NCI-H2029 treated with DMSO at 0.1 percent for 48 hours (cell line): ENCODE measurements at regions not wholly inside any gene's neighbourhood (a gene's known extent, or its start where the extent isn't known, plus 50 kb on each side); places are given as distances from the start of the nearest gene placed in this dataset.

Experiments used
- DNase-seq: peaks from one replicate; lab custom pipeline; 2025; lab: John Stamatoyannopoulos, UW

DNA sequence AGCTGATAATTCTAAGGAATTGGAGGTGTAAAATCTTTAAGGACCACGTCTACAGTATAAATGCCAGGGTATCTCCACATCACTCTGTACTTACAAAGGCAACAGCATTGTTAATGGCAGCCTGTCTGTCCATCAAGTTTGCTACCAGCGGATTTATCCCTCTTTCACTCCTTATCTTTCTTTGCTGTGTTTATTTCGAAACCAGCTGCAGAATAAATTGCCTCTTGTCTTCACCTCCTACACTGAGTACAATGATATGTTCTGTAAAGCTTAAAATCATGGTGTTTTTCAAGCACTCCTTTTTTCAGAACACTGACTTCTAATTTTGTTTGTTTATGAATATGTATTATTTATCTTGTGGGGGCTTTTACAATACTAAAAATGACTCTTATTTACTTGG lies 1088.1 kb downstream of the NR2F1-AS1 start:
- DNase-seq = no peak

DNA sequence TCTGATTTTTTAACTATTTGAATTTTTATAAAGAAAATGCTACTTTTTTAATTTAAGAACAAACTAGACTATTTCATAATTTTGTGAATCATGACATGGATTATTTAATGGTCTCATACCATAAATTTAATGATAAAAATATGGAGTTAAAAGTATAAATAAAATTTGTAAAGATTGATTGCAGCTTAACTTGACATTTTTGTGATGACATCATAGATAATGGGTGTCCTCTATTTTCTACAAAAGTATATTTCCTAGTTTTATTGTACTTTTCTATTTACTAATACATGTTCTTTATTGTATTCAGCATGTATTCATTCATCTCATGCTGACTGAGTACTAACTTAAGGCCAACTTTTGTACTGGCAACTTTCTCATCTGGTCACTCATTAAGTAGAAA lies 1096.5 kb downstream of the NR2F1-AS1 start:
- DNase-seq = no peak

DNA sequence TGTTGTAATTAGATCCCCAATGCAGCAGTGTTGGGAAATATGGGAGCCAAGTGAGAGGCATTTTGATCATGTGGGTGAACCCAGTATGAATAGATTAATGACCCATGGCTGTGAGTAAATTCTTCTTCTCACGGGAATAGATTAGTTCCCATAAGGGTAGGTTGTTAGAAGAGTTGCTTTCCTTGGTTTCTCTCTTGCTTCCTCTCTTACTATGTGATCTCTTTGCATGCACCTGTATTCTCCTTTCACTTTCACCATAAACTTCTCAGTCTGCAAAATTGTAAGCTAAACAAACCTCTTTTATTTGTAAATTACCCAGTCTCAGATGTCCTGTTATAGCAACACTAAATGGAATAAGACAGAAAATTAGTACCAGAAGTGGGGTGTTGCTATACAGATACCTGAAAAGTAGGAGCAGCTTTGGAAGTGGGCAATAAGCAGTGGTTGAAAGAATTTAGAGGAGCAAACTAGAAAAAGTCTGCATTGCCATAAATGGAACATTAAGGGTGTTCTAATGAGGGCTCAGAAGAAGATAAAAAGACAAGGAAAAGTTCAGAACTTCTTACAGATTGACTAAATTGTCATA lies 1090.0 kb upstream of the ARRDC3 start:
- DNase-seq = no peak

DNA sequence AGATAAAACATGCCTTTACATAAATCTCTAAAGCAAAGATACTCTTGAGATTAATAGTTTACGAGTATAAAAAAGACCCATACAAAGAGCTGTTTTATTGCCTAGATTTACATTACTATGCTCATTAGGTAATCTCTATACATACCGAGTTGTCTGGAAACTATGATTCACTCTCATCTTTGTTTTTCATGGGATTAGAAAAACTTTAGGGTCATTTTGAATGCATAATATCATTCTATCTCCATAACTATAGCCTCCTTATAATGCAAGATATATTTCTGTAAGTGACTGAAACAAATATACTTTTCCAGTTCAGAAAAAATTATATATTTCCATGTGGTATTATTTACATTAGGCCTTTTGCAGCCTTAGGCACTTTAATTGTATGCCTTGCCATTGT lies 1088.7 kb upstream of the ARRDC3 start:
- DNase-seq = no peak

- no peak for DNase-seq
Observed at GRCh38 chr5:92470770-92471169, 1087.7 kb upstream of the ARRDC3 start.

GRCh38 chr5:92468295-92468694 lies 1085.2 kb upstream of the ARRDC3 start:
- DNase-seq = no peak

GRCh38 chr5:92467695-92468094 lies 1084.6 kb upstream of the ARRDC3 start:
- DNase-seq = no peak

DNA sequence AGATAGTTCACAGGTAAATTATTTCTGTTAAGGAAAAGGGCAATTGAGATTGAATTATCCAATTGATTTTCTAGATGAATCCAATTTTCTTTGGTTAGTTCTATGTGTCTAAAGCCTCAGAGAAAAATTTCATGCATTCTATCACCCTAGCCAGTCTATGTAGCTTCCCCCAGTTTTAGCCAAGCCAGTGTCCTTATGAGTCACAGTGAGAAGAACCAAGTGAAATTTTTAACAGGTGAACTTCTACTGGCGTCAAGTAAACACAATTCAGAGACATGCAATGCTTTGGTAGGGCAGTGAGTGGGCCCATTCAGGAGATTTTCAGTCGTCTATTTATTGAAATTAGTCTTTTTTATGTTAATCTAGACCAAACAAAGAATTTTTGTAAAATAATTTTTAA lies 1077.4 kb upstream of the ARRDC3 start:
- DNase-seq = no peak

- DNase-seq = no peak
Observed at GRCh38 chr5:92459654-92460053, 1076.5 kb upstream of the ARRDC3 start.

DNA sequence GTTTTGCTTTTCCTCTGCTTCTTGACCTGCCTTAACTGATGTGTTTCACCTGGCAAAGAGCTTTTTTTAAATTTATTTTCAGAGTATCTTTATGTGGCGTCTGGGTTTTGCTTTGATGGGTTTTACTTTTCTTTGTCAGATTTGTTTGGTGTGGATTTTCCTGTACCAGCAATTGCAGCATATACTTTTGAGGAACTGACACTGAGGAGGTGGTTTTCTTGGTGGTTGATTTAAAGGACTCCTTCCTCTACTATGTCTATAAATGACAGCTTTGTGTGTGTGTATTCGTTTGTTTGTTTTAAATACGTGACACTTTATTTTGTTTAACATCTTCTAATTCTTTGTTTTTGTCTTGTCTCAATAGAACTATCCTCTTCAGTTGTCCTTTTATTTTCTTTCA lies 1071.9 kb upstream of the ARRDC3 start:
- no peak for DNase-seq

GRCh38 chr5:92444888-92445287 lies 1061.8 kb upstream of the ARRDC3 start:
- DNase-seq = no peak

DNA sequence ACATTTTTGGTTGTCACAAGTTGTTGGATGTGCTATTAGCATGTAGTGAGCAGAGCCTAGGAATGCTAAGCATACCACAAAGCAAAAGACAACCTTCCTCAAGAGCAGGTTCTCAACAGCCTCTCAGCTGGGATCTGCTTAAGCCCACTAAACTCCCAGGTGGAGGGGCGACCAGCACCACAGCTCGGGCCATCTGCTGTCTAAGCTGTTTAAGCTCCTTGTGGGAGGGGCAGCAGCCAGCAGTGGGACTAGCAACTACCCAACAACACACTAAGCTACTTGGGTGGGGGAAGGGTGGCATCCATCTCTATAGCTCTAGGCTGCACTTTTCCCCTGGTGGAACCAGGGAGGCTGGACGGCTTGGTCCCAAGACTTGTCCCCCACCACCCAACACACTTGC lies 1052.7 kb upstream of the ARRDC3 start:
- no peak for DNase-seq

- no peak for DNase-seq
Observed at GRCh38 chr5:92429646-92430045, 1046.5 kb upstream of the ARRDC3 start.

GRCh38 chr5:92428415-92428814 lies 1045.3 kb upstream of the ARRDC3 start:
- DNase-seq = no peak

GRCh38 chr5:92424785-92425426 lies 1041.8 kb upstream of the ARRDC3 start:
- DNase-seq = no peak

DNA sequence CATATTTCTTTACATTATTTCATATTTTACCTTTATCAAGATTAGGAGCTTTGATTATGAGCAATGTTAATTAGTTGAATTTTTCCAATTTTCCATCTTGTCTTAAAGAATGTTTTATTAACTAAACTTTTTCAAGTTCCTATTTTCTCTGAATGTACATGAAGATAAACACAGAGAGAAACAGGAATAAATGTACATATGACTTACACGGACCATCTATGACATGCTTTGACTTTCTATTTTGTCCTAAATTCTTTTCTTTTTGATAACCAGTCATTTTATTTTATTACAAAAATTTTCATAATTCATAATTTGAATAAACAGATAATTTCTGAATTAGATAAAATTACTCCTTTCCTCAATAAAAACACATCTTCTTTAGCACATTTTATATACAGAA lies 1038.8 kb upstream of the ARRDC3 start:
- DNase-seq = no peak

- no peak for DNase-seq
Observed at GRCh38 chr5:92421196-92421595, 1038.1 kb upstream of the ARRDC3 start.

- no peak for DNase-seq
Observed at GRCh38 chr5:92419261-92419660, 1036.1 kb upstream of the ARRDC3 start.

GRCh38 chr5:92418341-92418740 lies 1035.2 kb upstream of the ARRDC3 start:
- DNase-seq = no peak

- no peak for DNase-seq
Observed at GRCh38 chr5:92409134-92409533, 1026.0 kb upstream of the ARRDC3 start.

DNA sequence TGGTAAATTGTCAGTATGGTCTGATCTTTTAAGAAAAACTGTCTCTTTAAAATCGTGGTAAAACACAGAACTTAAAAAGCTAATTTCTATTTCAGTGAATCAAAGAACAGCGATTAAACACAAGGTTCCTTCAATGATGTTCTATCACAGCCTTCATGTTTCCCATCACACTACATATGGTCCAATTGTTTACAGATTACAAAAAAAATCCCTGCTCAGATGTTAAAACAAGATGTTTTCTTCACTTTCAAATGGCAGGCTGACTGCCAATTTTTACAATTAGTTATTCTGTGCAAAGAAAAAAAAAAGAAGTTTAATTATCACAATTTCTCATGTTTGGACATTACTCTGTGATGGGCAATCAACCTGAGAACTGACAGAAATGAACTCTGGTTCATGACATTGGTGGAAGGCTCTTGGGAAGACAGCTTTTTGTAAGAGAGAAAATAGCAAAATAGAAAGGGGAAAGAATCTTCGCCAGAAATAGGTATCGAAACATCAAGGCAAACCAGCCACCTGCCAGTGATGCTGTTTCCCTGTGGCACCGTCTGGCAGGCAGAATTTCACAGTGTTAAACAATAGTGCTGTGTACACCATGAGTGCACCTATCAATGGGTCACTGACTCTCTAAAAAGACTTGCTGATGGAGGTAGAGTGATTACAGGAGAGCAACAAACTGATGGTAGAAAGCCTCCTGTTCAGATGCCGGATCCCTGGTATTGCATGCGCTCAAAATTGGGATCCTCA lies 1020.0 kb upstream of the ARRDC3 start:
- DNase-seq = no peak

DNA sequence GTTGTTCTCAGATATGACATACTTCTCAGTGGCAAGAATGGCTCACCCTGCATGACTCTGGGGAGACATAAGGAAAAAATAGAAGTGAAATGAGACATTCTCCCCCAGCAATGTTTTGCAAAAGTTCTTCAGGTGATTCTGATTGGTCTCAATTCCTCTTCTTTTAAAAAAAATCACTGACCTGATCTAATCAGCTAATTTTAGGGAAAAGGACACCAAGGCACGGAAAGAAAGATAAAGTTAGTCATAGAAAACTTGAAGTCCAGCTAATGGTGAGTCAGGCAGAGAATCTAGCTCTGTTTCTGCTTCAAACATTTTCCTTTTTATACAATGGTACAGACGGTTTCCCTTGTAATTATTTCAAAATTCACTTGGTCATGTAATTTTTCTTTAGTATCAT lies 1018.9 kb upstream of the ARRDC3 start:
- no peak for DNase-seq

GRCh38 chr5:92401492-92401891 lies 1018.4 kb upstream of the ARRDC3 start:
- no peak for DNase-seq

DNA sequence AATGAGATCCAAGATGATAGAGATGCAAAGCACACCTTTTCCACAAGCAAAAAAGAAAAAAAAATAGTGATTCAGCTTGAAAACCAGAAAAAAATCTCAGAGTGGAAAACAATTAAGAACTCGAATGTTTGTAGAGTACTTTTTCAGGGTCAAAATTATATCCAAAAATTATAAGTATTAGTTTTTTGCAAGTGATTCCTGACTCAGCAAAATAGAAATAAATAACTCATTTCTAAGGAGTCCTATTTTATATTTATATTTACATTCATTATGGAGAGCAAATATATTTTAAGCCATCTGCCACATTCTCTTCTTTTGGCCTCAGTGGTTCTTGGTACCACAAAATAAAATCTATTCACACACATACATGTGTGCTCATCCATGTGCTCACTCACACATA lies 1011.8 kb upstream of the ARRDC3 start:
- no peak for DNase-seq
